Activated T-helper 2 cell treated with anti-CD3 and anti-CD28 coated beads, Interferon-gamma antibody, Interleukin-2, Interleukin-4, amounts not matched to agents 10 μg/mL and 5 μg/mL and 100 μg/mL, durations not matched to agents 14 hours and 24 hours and 36 hours (primary cell): ENCODE measurements at regions not wholly inside any gene's neighbourhood (a gene's known extent, or its start where the extent isn't known, plus 50 kb on each side); places are given as distances from the start of the nearest gene placed in this dataset.

Experiments
- DNase-seq: peaks from one replicate; pipeline ENCODE4 v3.0.0; 2021; ENCODE audit warnings: low spot score
- H3K27ac Mint-ChIP-seq: one replicate; pipeline ENCODE4 v1.8.0; 2021; ENCODE audit warnings: mixed read lengths
- H3K27me3 Mint-ChIP-seq: one replicate; pipeline ENCODE4 v1.8.0; 2021; ENCODE audit warnings: low read depth, mixed read lengths
- H3K36me3 Mint-ChIP-seq: one replicate; pipeline ENCODE4 v1.8.0; 2021; ENCODE audit warnings: low read depth, mixed read lengths
- H3K4me1 Mint-ChIP-seq: one replicate; pipeline ENCODE4 v1.8.0; 2021; ENCODE audit warnings: low read depth, mixed read lengths
- H3K4me3 Mint-ChIP-seq: one replicate; pipeline ENCODE4 v1.8.0; 2021; ENCODE audit warnings: low read depth, mild to moderate bottlenecking, moderate library complexity, mixed read lengths
- H3K9me3 Mint-ChIP-seq: one replicate; pipeline ENCODE4 v1.8.0; 2021; ENCODE audit warnings: mixed read lengths
- intact Hi-C: fragments of 100-400 bp; cut with micrococcal nuclease; formaldehyde crosslinking; loops from one replicate; pipeline ENCODE4 v1.15.1; 2023

GRCh38 chr1:5812295-5812694 lies 179.9 kb downstream of the NPHP4 start:
- Mint-ChIP-seq H3K27me3 (no peaks in the 10 kb centered on the region), H3K27ac (no peak overlapping the region), H3K4me1 (no peaks in the 10 kb centered on the region), H3K36me3 (no peaks in the 10 kb centered on the region), H3K4me3 (no peak overlapping the region), H3K9me3 (no peaks in the 10 kb centered on the region)
- intact Hi-C loops: no loop called here
- no peak for DNase-seq

GRCh38 chr1:5811419-5811818 lies 180.8 kb downstream of the NPHP4 start:
- H3K4me3 Mint-ChIP-seq: no peak overlapping the region
- H3K36me3 Mint-ChIP-seq: no peaks in the 10 kb centered on the region
- H3K27ac Mint-ChIP-seq: no peak overlapping the region
- intact Hi-C loops: no loop called here
- H3K27me3 Mint-ChIP-seq: no peaks in the 10 kb centered on the region
- H3K4me1 Mint-ChIP-seq: no peaks in the 10 kb centered on the region
- H3K9me3 Mint-ChIP-seq: no peaks in the 10 kb centered on the region
- DNase-seq: no peak

GRCh38 chr1:5810553-5811270 lies 181.5 kb downstream of the NPHP4 start:
- Mint-ChIP-seq H3K36me3 (no peaks in the 10 kb centered on the region), H3K27ac (no peak overlapping the region), H3K27me3 (no peaks in the 10 kb centered on the region), H3K4me1 (no peaks in the 10 kb centered on the region), H3K9me3 (no peaks in the 10 kb centered on the region), H3K4me3 (no peak overlapping the region)
- intact Hi-C loops: no loop called here
- no peak for DNase-seq

- intact Hi-C loops: no loop called here
- Mint-ChIP-seq H3K27me3 (no peaks in the 10 kb centered on the region), H3K4me3 (no peak overlapping the region), H3K36me3 (no peaks in the 10 kb centered on the region), H3K4me1 (no peaks in the 10 kb centered on the region), H3K9me3 (no peaks in the 10 kb centered on the region), H3K27ac (no peak overlapping the region)
- no peak for DNase-seq
Measured at GRCh38 chr1:5810131-5810530, 182.1 kb downstream of the NPHP4 start.

- no peak overlapping the region for H3K4me3 Mint-ChIP-seq
- H3K27me3 Mint-ChIP-seq: no peaks in the 10 kb centered on the region
- no peaks in the 10 kb centered on the region for H3K36me3 Mint-ChIP-seq
- intact Hi-C loops: no loop called here
- no peak overlapping the region for H3K27ac Mint-ChIP-seq
- no peaks in the 10 kb centered on the region for H3K4me1 Mint-ChIP-seq
- no peak for DNase-seq
- no peaks in the 10 kb centered on the region for H3K9me3 Mint-ChIP-seq
Measured at GRCh38 chr1:5809207-5809788, 182.9 kb downstream of the NPHP4 start.

GRCh38 chr1:5803851-5804250 lies 188.4 kb downstream of the NPHP4 start:
- no peaks in the 10 kb centered on the region for H3K9me3 Mint-ChIP-seq
- no peaks in the 10 kb centered on the region for H3K4me1 Mint-ChIP-seq
- no peaks in the 10 kb centered on the region for H3K36me3 Mint-ChIP-seq
- no peak for DNase-seq
- intact Hi-C loops: no loop called here
- H3K27me3 Mint-ChIP-seq: no peaks in the 10 kb centered on the region
- H3K27ac Mint-ChIP-seq: no peak overlapping the region
- H3K4me3 Mint-ChIP-seq: no peak overlapping the region

- Mint-ChIP-seq H3K9me3 (no peaks in the 10 kb centered on the region), H3K27ac (no peak overlapping the region), H3K36me3 (no peaks in the 10 kb centered on the region), H3K4me1 (no peaks in the 10 kb centered on the region), H3K4me3 (no peak overlapping the region), H3K27me3 (no peaks in the 10 kb centered on the region)
- intact Hi-C loops: no loop called here
- DNase-seq: no peak
Measured at GRCh38 chr1:5802606-5803005, 189.6 kb downstream of the NPHP4 start.

GRCh38 chr1:5798904-5799303 lies 193.3 kb downstream of the NPHP4 start:
- H3K27me3 Mint-ChIP-seq: no peaks in the 10 kb centered on the region
- H3K36me3 Mint-ChIP-seq: no peaks in the 10 kb centered on the region
- H3K4me3 Mint-ChIP-seq: no peak overlapping the region
- no peaks in the 10 kb centered on the region for H3K4me1 Mint-ChIP-seq
- intact Hi-C loops: no loop called here
- H3K27ac Mint-ChIP-seq: no peak overlapping the region
- no peaks in the 10 kb centered on the region for H3K9me3 Mint-ChIP-seq
- DNase-seq: no peak

GRCh38 chr1:5798151-5798730 lies 194.0 kb downstream of the NPHP4 start:
- H3K27ac Mint-ChIP-seq: no peak overlapping the region
- DNase-seq: no peak
- H3K9me3 Mint-ChIP-seq: no peaks in the 10 kb centered on the region
- H3K4me1 Mint-ChIP-seq: no peaks in the 10 kb centered on the region
- H3K27me3 Mint-ChIP-seq: no peaks in the 10 kb centered on the region
- no peaks in the 10 kb centered on the region for H3K36me3 Mint-ChIP-seq
- intact Hi-C loops: no loop called here
- H3K4me3 Mint-ChIP-seq: no peak overlapping the region

- intact Hi-C loops: no loop called here
- no peak overlapping the region for H3K27ac Mint-ChIP-seq
- H3K36me3 Mint-ChIP-seq: no peaks in the 10 kb centered on the region
- H3K9me3 Mint-ChIP-seq: no peaks in the 10 kb centered on the region
- H3K4me1 Mint-ChIP-seq: no peaks in the 10 kb centered on the region
- H3K27me3 Mint-ChIP-seq: no peaks in the 10 kb centered on the region
- DNase-seq: no peak
- H3K4me3 Mint-ChIP-seq: no peak overlapping the region
Measured at GRCh38 chr1:5796028-5796427, 196.2 kb downstream of the NPHP4 start.

- no peak overlapping the region for H3K4me3 Mint-ChIP-seq
- H3K4me1 Mint-ChIP-seq: no peaks in the 10 kb centered on the region
- no peaks in the 10 kb centered on the region for H3K9me3 Mint-ChIP-seq
- H3K27ac Mint-ChIP-seq: no peak overlapping the region
- intact Hi-C loops: no loop called here
- no peaks in the 10 kb centered on the region for H3K36me3 Mint-ChIP-seq
- no peak for DNase-seq
- no peaks in the 10 kb centered on the region for H3K27me3 Mint-ChIP-seq
Measured at GRCh38 chr1:5794279-5794678, 197.9 kb downstream of the NPHP4 start.

- Mint-ChIP-seq H3K27me3 (no peaks in the 10 kb centered on the region), H3K4me1 (no peaks in the 10 kb centered on the region), H3K36me3 (no peaks in the 10 kb centered on the region), H3K9me3 (no peaks in the 10 kb centered on the region), H3K27ac (no peak overlapping the region), H3K4me3 (no peak overlapping the region)
- no peak for DNase-seq
- intact Hi-C loops: no loop called here
Measured at GRCh38 chr1:5793516-5793915, 198.7 kb downstream of the NPHP4 start.

GRCh38 chr1:5781079-5781478 lies 211.1 kb downstream of the NPHP4 start:
- Mint-ChIP-seq H3K9me3 (no peaks in the 10 kb centered on the region), H3K4me3 (no peak overlapping the region), H3K27ac (no peak overlapping the region), H3K27me3 (no peaks in the 10 kb centered on the region), H3K4me1 (no peaks in the 10 kb centered on the region), H3K36me3 (no peaks in the 10 kb centered on the region)
- intact Hi-C loops: no loop called here
- no peak for DNase-seq
